ENCODE measurements at regions not wholly inside any gene's neighbourhood (a gene's known extent, or its start where the extent isn't known, plus 50 kb on each side); places are given as distances from the start of the nearest gene placed in this dataset.

DNA sequence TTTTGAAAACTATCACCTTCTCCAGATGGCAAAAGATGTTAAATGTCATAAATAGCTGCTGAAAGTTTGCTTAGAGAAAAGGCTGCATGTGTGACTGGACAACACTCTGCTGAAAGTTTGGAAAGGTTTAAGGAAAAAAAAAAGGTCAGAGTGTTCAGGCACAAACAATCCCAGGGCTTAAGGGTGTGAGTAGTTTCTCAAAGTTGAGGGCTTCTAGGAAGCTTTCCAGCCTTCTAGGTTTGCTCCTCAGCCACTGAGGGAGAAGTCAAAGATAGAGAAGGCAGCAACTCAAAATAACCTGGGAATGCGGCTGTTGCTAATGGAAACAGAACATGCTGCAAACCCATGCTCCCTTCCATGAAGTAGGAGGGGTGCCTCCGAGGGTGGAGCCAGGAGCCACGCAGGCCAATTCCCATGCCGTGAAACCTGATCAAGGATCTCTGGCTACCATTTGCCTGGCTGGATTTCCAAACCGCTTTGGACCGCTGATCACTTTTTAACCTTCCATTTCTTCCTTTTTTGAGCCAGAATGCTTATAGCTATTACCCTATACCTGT is 88.0 kb downstream of the TEX51 start:
- TF ChIP-seq CTCF (conservative IDR thresholded peaks at IDR 0.05 in 1 of 2, IDR thresholded peaks at IDR 0.05 in 1 of 2; ENCODE audit: low read depth in 1 of 2, low read length in 2 of 2) (no peak), EZH2 (IDR thresholded peaks at IDR 0.05; ENCODE audit: low read length, missing control alignments) (no peak)
